ENCODE measurements at regions not wholly inside any gene's neighbourhood (a gene's known extent, or its start where the extent isn't known, plus 50 kb on each side); places are given as distances from the start of the nearest gene placed in this dataset.

GRCh38 chr4:3833326-3833989 is 67.3 kb downstream of the ADRA2C start:
- no peak for DNase-seq (ENCODE audit: insufficient read length)
- FAIRE-seq, result no peak
- TF ChIP-seq TAF1 (IDR thresholded peaks at IDR 0.05; ENCODE audit: borderline replicate concordance, low read depth, low read length) (no peak), POLR2AphosphoS5 (IDR thresholded peaks at IDR 0.05; ENCODE audit: low read depth, low read length) (no peak), POLR2A (IDR thresholded peaks at IDR 0.05; ENCODE audit: low read depth, low read length) (no peak)

- no peak for DNase-seq (ENCODE audit: insufficient read length)
- TF ChIP-seq TAF1 (IDR thresholded peaks at IDR 0.05; ENCODE audit: borderline replicate concordance, low read depth, low read length), result no peak
- no peak for TF ChIP-seq POLR2A (IDR thresholded peaks at IDR 0.05; ENCODE audit: low read depth, low read length)
- no peak for TF ChIP-seq POLR2AphosphoS5 (IDR thresholded peaks at IDR 0.05; ENCODE audit: low read depth, low read length)
- FAIRE-seq, result no peak
These were observed 68.0 kb downstream of the ADRA2C start for GRCh38 chr4:3834186-3834662.

GRCh38 chr4:3834663-3835521 is 68.7 kb downstream of the ADRA2C start:
- TF ChIP-seq TAF1 (IDR thresholded peaks at IDR 0.05; ENCODE audit: borderline replicate concordance, low read depth, low read length) (no peak), POLR2AphosphoS5 (IDR thresholded peaks at IDR 0.05; ENCODE audit: low read depth, low read length) (no peak), POLR2A (IDR thresholded peaks at IDR 0.05; ENCODE audit: low read depth, low read length) (no peak)
- DNase-seq (ENCODE audit: insufficient read length) (no peak), FAIRE-seq (no peak)

GRCh38 chr4:3835527-3836405 is 69.6 kb downstream of the ADRA2C start:
- DNase-seq (ENCODE audit: insufficient read length) (no peak), FAIRE-seq (no peak)
- no peak for TF ChIP-seq TAF1 (IDR thresholded peaks at IDR 0.05; ENCODE audit: borderline replicate concordance, low read depth, low read length)

GRCh38 chr4:3836406-3836755 is 70.2 kb downstream of the ADRA2C start:
- TF ChIP-seq POLR2A (IDR thresholded peaks at IDR 0.05; ENCODE audit: low read depth, low read length) (no peak), TAF1 (IDR thresholded peaks at IDR 0.05; ENCODE audit: borderline replicate concordance, low read depth, low read length) (no peak), POLR2AphosphoS5 (IDR thresholded peaks at IDR 0.05; ENCODE audit: low read depth, low read length) (no peak)
- no peak for DNase-seq (ENCODE audit: insufficient read length)
- FAIRE-seq, result no peak

GRCh38 chr4:3836756-3837601 is 70.8 kb downstream of the ADRA2C start:
- DNase-seq (ENCODE audit: insufficient read length), result no peak
- FAIRE-seq, result no peak
- no peak for TF ChIP-seq TAF1 (IDR thresholded peaks at IDR 0.05; ENCODE audit: borderline replicate concordance, low read depth, low read length)
- no peak for TF ChIP-seq POLR2A (IDR thresholded peaks at IDR 0.05; ENCODE audit: low read depth, low read length)
- no peak for TF ChIP-seq POLR2AphosphoS5 (IDR thresholded peaks at IDR 0.05; ENCODE audit: low read depth, low read length)

GRCh38 chr4:3838437-3839380 is 72.5 kb downstream of the ADRA2C start:
- DNase-seq (ENCODE audit: insufficient read length) (no peak), FAIRE-seq (no peak)
- TF ChIP-seq TAF1 (IDR thresholded peaks at IDR 0.05; ENCODE audit: borderline replicate concordance, low read depth, low read length) (no peak), POLR2AphosphoS5 (IDR thresholded peaks at IDR 0.05; ENCODE audit: low read depth, low read length) (no peak), POLR2A (IDR thresholded peaks at IDR 0.05; ENCODE audit: low read depth, low read length) (no peak)

GRCh38 chr4:3845094-3845743 is 79.0 kb downstream of the ADRA2C start:
- FAIRE-seq, result no peak
- DNase-seq (ENCODE audit: insufficient read length), result no peak
- TF ChIP-seq TAF1 (IDR thresholded peaks at IDR 0.05; ENCODE audit: borderline replicate concordance, low read depth, low read length) (no peak), POLR2AphosphoS5 (IDR thresholded peaks at IDR 0.05; ENCODE audit: low read depth, low read length) (no peak), POLR2A (IDR thresholded peaks at IDR 0.05; ENCODE audit: low read depth, low read length) (no peak)

- DNase-seq (ENCODE audit: insufficient read length) (no peak), FAIRE-seq (no peak)
- TF ChIP-seq POLR2AphosphoS5 (IDR thresholded peaks at IDR 0.05; ENCODE audit: low read depth, low read length) (no peak), POLR2A (IDR thresholded peaks at IDR 0.05; ENCODE audit: low read depth, low read length) (no peak), TAF1 (IDR thresholded peaks at IDR 0.05; ENCODE audit: borderline replicate concordance, low read depth, low read length) (no peak)
These were observed 79.7 kb downstream of the ADRA2C start for GRCh38 chr4:3845744-3846429.

All from GM12892 (cell line).